Spleen (tissue), 11 donors: ENCODE measurements at regions not wholly inside any gene's neighbourhood (a gene's known extent, or its start where the extent isn't known, plus 50 kb on each side); places are given as distances from the start of the nearest gene placed in this dataset.
"Not testable (repeated sequence)": the region's sequence is repeated elsewhere in the genome, so short reads cannot be mapped to it uniquely, and the experiment has no call there.

ENCODE experiments used
- DNase-seq: peaks from one replicate; pipeline ENCODE4 v3.0.0-alpha.2; 2020
- H3K27ac ChIP-seq, 8 donors: fragments of 200-600 bp; sonication (generic) in 7 of 8; 1 replicate in 4 of 8; 2 replicates in 4 of 8; pipeline versions ENCODE4 v1.5.0 to v1.8.0; 2016 to 2021; ENCODE audit warnings: inconsistent platforms in 4 of 8, mild to moderate bottlenecking in 4 of 8, moderate library complexity in 1 of 8
- H3K27me3 ChIP-seq, 7 donors: fragments of 200-600 bp; sonication (generic) in 6 of 7; replicated peaks in 1 of 7; 1 replicate in 4 of 7; 2 replicates in 3 of 7; pipeline versions ENCODE4 v1.5.0 to v1.8.0; 2016 to 2021; ENCODE audit warnings: inconsistent platforms in 3 of 7, mild to moderate bottlenecking in 1 of 7
- H3K36me3 ChIP-seq, 6 donors: fragments of 200-600 bp; sonication (generic) in 5 of 6; 1 replicate in 4 of 6; 2 replicates in 2 of 6; pipeline versions ENCODE4 v1.5.0 to v1.8.0; 2016 to 2021; ENCODE audit warnings: inconsistent platforms in 2 of 6
- H3K4me1 ChIP-seq, 6 donors: fragments of 200-600 bp; sonication (generic) in 5 of 6; 1 replicate in 3 of 6; 2 replicates in 3 of 6; pipeline versions ENCODE4 v1.5.0 to v1.8.0; 2016 to 2021; ENCODE audit warnings: inconsistent platforms in 3 of 6
- H3K4me3 ChIP-seq, 8 donors: fragments of 200-600 bp; sonication (generic) in 7 of 8; 1 replicate in 4 of 8; 2 replicates in 4 of 8; pipeline versions ENCODE4 v1.5.0 to v1.8.0; 2016 to 2021; ENCODE audit warnings: inconsistent platforms in 4 of 8, mild to moderate bottlenecking in 4 of 8, moderate library complexity in 2 of 8
- H3K9me3 ChIP-seq, 8 donors: fragments of 200-600 bp; sonication (generic) in 7 of 8; 1 replicate in 4 of 8; 2 replicates in 4 of 8; pipeline versions ENCODE4 v1.5.0 to v1.8.0; 2016 to 2021; ENCODE audit warnings: inconsistent platforms in 4 of 8
- POLR2A ChIP-seq, 3 donors: fragments of 450-650 bp; IDR thresholded peaks; one replicate each; pipeline ENCODE4 v1.5.1; 2017; ENCODE audit warnings: antibody characterized with exemption in 3 of 3, mild to moderate bottlenecking in 1 of 3
- POLR2AphosphoS5 ChIP-seq, 3 donors: sonication (generic); formaldehyde crosslinking; IDR thresholded peaks; one replicate each; pipeline ENCODE4 v1.5.1; 2017; ENCODE audit warnings: antibody characterized with exemption in 3 of 3
- WGBS, 5 donors: extraction: QIAGEN DNeasy Blood & Tissue Kit in 3 of 5; methylation state at CpG; one replicate each; pipeline versions ENCODE4 v1.1.5 to v1.1.7; 2013 to 2018; 5-methylcytosine and 5-hydroxymethylcytosine counted together
- intact Hi-C: fragments of 100-400 bp; cut with DNase I; formaldehyde crosslinking; loops from one replicate; pipeline ENCODE4 v1.15.0; 2023; ENCODE audit warnings: low total_unique reads
- TF ChIP-seq, protein P1 (sequence below), 11 experiments: fragments of 200-600 bp in 7 of 11; fragments of 450-650 bp in 4 of 11; sonication (generic) in 4 of 11; IDR thresholded peaks in 8 of 11; conservative IDR thresholded peaks in 3 of 11; 1 replicate in 7 of 11; 2 replicates in 4 of 11; pipeline versions ENCODE4 v1.4.0 to v1.8.0; 2016 to 2021; ENCODE audit warnings: antibody characterized with exemption in 11 of 11, inconsistent platforms in 4 of 11, mild to moderate bottlenecking in 1 of 11
- donor health status: healthy with polysubstance abuse.
- donor health status: DM: no; HTN: no; CAD: no; lungs with moderate emphysema.
- donor health status: DM: no; HTN: no; CAD: no.
- donor health status: Bipolar disorder and iron deficiency.
- donor health status: healthy.
- donor health status: DM: no; HTN: no; CAD: no.
- donor health status: DM: yes; HTN: yes; CAD: no.

DNA sequence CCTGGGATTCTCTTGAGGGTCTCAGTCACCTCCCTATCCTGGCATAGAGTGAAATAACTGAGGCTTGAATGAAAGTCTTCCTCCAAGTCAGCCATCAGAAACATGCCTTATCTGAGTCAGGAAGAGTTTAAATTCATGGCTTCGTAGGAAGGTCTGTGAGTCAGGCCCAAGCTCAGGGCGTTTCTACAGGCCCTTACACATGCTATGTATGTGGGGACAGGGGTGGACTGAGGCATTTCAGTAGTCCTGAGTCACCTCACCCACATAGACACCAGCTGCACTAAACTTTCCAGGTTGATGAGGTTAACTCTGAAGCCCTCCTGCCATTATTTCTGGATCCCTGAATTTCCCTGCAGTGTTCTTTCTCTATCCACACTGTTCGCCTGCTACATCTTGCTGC, 134.6 kb upstream of the RCN1 start:
- intact Hi-C loops: no loop called here
- TF ChIP-seq POLR2AphosphoS5 (IDR thresholded peaks at IDR 0.05) (no peak), POLR2A (IDR thresholded peaks at IDR 0.05) (no peak)
- TF ChIP-seq, protein P1, sequence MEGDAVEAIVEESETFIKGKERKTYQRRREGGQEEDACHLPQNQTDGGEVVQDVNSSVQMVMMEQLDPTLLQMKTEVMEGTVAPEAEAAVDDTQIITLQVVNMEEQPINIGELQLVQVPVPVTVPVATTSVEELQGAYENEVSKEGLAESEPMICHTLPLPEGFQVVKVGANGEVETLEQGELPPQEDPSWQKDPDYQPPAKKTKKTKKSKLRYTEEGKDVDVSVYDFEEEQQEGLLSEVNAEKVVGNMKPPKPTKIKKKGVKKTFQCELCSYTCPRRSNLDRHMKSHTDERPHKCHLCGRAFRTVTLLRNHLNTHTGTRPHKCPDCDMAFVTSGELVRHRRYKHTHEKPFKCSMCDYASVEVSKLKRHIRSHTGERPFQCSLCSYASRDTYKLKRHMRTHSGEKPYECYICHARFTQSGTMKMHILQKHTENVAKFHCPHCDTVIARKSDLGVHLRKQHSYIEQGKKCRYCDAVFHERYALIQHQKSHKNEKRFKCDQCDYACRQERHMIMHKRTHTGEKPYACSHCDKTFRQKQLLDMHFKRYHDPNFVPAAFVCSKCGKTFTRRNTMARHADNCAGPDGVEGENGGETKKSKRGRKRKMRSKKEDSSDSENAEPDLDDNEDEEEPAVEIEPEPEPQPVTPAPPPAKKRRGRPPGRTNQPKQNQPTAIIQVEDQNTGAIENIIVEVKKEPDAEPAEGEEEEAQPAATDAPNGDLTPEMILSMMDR (IDR thresholded peaks at IDR 0.05 in 8 of 11, conservative IDR thresholded peaks at IDR 0.05 in 3 of 11): no peak
- H3K27ac ChIP-seq: no peak overlapping the region
- no peaks in the 10 kb centered on the region for H3K4me1 ChIP-seq
- no peak for DNase-seq
- no peaks in the 10 kb centered on the region for H3K27me3 ChIP-seq
- H3K9me3 ChIP-seq: no peaks in the 10 kb centered on the region
- no peak overlapping the region for H3K4me3 ChIP-seq
- H3K36me3 ChIP-seq: no peaks in the 10 kb centered on the region
- WGBS, 5 donors: 72 to 86% (median 78%) methylated on average over 3 of the region's 3 CpGs

DNA sequence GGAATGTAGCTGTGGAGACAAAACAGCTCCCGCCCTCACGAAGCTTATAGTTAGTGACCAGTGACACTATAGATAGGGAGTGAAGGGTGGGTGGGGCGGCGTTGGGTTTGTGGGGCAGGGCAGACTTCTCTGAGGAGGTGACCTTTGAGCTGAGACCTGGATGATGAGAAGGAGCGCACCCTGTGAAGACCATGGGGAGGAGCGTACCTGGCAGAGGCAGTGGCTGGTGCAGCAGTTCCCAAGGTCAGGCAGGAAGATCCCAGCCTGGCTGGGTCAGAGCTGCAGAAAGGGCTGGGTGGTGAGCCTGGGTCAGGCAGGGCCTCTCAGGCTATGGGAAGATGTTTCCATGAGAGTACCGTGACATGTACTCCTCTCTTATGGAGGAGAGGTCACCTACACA, 135.0 kb upstream of the RCN1 start:
- no peak overlapping the region for H3K4me3 ChIP-seq
- H3K9me3 ChIP-seq: no peaks in the 10 kb centered on the region
- H3K36me3 ChIP-seq: no peaks in the 10 kb centered on the region
- intact Hi-C loops: no loop called here
- 87 to 94% (median 92%) methylated on average over 7 of the region's 7 CpGs for WGBS, 5 donors
- TF ChIP-seq POLR2AphosphoS5 (IDR thresholded peaks at IDR 0.05) (no peak), POLR2A (IDR thresholded peaks at IDR 0.05) (no peak)
- TF ChIP-seq, protein P1 (IDR thresholded peaks at IDR 0.05 in 8 of 11, conservative IDR thresholded peaks at IDR 0.05 in 3 of 11): no peak
- no peak overlapping the region for H3K27ac ChIP-seq
- no peak for DNase-seq
- H3K4me1 ChIP-seq: no peaks in the 10 kb centered on the region
- no peaks in the 10 kb centered on the region for H3K27me3 ChIP-seq

DNA sequence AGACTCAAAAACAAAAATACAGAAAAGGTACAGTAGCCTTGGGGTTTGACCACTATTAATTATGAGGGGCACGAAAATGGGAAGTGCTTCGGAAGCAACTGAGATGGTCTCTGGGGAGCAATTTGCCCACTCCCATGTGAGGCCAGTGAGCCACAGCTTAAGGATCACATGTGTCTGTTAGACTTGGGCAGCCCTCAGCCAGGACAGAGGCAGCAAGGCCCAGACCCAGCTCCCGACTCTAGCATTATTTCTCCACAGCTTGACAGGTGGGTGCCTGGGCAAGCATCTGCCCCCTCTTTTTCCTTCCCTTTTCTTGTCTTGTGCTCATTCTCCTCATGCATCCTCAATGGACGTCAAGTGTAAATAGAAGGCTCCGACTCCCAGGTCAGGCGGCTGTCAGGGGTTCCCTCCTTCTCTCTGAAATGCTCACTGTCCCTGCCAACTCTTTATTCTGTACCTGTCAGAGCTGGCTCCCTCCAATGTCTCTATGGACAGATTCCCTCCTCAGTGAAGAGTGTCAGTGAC, 137.0 kb upstream of the RCN1 start:
- intact Hi-C loops: no loop called here
- DNase-seq: no peak

DNA sequence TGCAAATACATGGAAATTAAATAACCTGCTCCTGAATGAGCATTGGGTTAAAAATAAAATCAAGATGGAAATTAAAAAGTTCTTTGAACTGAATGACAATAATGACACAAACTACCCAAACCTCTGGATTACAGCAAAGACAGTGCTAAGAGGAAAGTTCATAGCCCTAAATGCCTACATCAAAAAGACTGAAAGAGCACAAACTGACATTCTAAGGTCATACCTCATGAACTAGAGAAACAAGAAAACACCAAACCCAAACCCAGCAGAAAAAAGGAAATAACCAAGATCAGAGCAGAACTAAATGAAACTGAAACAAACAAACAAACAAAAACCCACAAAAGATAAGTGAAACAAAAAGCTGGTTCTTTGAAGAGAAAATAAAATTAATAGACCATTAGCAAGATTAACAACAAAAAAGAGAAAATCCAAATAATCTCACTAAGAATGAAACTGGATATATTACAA, 138.6 kb upstream of the PAX6 start:
- H3K36me3 ChIP-seq, H3K4me3 ChIP-seq, H3K27ac ChIP-seq, intact Hi-C loops, DNase-seq, H3K27me3 ChIP-seq, H3K4me1 ChIP-seq, H3K9me3 ChIP-seq: not testable (repeated sequence)

More for the DNA sequence above, 137.0 kb upstream of the RCN1 start:
- TF ChIP-seq POLR2AphosphoS5 (IDR thresholded peaks at IDR 0.05): no peak
- TF ChIP-seq, protein P1 (IDR thresholded peaks at IDR 0.05 in 8 of 11, conservative IDR thresholded peaks at IDR 0.05 in 3 of 11): no peak
- TF ChIP-seq POLR2A (IDR thresholded peaks at IDR 0.05): no peak
- no peak overlapping the region for H3K4me3 ChIP-seq
- no peak overlapping the region for H3K27ac ChIP-seq
- no peaks in the 10 kb centered on the region for H3K9me3 ChIP-seq
- no peaks in the 10 kb centered on the region for H3K27me3 ChIP-seq
- H3K36me3 ChIP-seq: no peaks in the 10 kb centered on the region
- WGBS, 5 donors: 56 to 60% (median 57%) methylated on average over 6 of the region's 6 CpGs
- H3K4me1 ChIP-seq: no peaks in the 10 kb centered on the region

DNA sequence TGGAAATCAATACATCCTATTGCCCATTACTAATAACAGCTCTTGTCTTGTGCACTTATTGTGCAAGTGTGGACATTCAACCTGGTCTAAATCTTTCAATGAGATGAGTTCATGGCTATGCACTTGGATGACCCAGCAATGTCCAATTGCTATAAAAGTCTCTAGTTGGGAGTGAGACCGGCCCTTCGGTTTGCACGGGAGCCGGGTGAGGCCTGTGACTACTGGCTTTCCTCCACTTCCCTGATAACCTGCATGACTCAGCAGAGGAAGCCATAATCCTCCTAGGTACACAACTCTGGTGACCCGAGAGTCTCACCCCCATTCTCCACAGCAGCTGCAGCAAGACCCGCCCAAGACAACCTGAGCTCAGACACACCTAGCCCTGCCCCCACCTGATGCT, 135.9 kb upstream of the PAX6 start:
- no peak for DNase-seq
- intact Hi-C loops: no loop called here
- WGBS, 5 donors: 80 to 92% (median 90%) methylated on average over 6 of the region's 6 CpGs
- no peak overlapping the region for H3K27ac ChIP-seq
- no peaks in the 10 kb centered on the region for H3K4me1 ChIP-seq
- H3K27me3 ChIP-seq: peaks cover 0 to 6% (median 0%) of the 10 kb centered on the region in 7 donors
- no peak overlapping the region for H3K4me3 ChIP-seq
- no peak for TF ChIP-seq POLR2A (IDR thresholded peaks at IDR 0.05)
- TF ChIP-seq POLR2AphosphoS5 (IDR thresholded peaks at IDR 0.05): no peak
- TF ChIP-seq, protein P1 (IDR thresholded peaks at IDR 0.05 in 8 of 11, conservative IDR thresholded peaks at IDR 0.05 in 3 of 11): no peak
- H3K36me3 ChIP-seq: no peaks in the 10 kb centered on the region
- no peaks in the 10 kb centered on the region for H3K9me3 ChIP-seq
